Omental fat pad (tissue), 3 donors: ENCODE measurements at regions not wholly inside any gene's neighbourhood (a gene's known extent, or its start where the extent isn't known, plus 50 kb on each side); places are given as distances from the start of the nearest gene placed in this dataset.
"Not testable (repeated sequence)": the region's sequence is repeated elsewhere in the genome, so short reads cannot be mapped to it uniquely, and the experiment has no call there.

Source experiments
- ATAC-seq: fragments of 150-250 bp; one replicate; pipeline ENCODE4 v1.9.1; 2016; ENCODE audit warnings: mild to moderate bottlenecking, moderate library complexity; ENCODE audit not compliant: low FRiP score
- DNase-seq: peaks from one replicate; pipeline ENCODE4 v3.0.0-alpha.2; 2019; ENCODE audit warnings: low spot score
- TF ChIP-seq, protein P1 (sequence below), 3 donors: fragments of 450-650 bp; IDR thresholded peaks; one replicate each; pipeline ENCODE4 v1.5.1; 2016 to 2017; ENCODE audit warnings: antibody characterized with exemption in 3 of 3, mild to moderate bottlenecking in 3 of 3, moderate library complexity in 2 of 3

DNA sequence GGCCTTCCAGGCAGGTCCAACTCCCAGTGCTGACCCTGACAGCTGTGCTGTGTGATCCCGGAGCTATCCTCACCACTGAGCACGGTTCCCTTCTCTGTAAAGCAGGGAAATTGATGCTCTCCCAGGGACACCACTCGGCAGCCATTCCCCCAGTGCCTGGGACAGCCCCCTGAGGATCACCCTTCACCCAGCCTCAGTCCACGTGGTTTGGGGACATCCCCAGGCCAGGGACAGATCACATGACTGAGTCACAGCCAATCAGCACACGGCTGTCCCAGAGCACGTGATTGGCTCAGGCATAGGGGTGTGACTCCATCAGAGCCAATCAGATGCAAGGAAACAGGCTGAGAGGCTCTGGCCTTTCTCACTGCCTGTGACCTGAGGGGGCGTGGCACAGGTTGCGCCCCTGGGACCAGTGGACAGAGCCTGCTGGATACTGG lies 68.8 kb upstream of the SFSWAP start:
- ATAC-seq = no peak
- no peak for DNase-seq

DNA sequence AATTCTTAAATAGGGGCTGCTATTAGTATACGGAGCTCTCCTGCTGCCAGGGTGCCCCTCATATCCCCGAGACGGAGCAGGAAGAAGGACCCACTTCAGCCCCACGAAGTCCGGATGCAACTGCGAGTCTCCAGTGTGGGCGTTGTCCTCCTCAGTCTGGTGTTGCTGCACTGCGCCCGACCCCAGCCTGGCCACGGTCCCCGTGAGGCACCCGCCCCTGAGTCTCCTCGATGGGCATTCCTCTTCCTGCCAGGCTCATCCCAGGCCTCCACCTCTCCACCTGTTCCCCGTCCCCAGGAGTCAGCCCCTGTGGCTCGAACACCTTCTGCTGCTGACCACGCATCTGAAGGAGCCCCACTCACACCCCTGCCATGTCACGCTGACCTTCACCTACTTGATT lies 68.1 kb upstream of the SFSWAP start:
- DNase-seq = no peak
- no peak for ATAC-seq
- TF ChIP-seq, protein P1, sequence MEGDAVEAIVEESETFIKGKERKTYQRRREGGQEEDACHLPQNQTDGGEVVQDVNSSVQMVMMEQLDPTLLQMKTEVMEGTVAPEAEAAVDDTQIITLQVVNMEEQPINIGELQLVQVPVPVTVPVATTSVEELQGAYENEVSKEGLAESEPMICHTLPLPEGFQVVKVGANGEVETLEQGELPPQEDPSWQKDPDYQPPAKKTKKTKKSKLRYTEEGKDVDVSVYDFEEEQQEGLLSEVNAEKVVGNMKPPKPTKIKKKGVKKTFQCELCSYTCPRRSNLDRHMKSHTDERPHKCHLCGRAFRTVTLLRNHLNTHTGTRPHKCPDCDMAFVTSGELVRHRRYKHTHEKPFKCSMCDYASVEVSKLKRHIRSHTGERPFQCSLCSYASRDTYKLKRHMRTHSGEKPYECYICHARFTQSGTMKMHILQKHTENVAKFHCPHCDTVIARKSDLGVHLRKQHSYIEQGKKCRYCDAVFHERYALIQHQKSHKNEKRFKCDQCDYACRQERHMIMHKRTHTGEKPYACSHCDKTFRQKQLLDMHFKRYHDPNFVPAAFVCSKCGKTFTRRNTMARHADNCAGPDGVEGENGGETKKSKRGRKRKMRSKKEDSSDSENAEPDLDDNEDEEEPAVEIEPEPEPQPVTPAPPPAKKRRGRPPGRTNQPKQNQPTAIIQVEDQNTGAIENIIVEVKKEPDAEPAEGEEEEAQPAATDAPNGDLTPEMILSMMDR (IDR thresholded peaks at IDR 0.05) = no peak

More for the DNA sequence above, 68.8 kb upstream of the SFSWAP start:
- TF ChIP-seq, protein P1 (IDR thresholded peaks at IDR 0.05) = no peak

DNA sequence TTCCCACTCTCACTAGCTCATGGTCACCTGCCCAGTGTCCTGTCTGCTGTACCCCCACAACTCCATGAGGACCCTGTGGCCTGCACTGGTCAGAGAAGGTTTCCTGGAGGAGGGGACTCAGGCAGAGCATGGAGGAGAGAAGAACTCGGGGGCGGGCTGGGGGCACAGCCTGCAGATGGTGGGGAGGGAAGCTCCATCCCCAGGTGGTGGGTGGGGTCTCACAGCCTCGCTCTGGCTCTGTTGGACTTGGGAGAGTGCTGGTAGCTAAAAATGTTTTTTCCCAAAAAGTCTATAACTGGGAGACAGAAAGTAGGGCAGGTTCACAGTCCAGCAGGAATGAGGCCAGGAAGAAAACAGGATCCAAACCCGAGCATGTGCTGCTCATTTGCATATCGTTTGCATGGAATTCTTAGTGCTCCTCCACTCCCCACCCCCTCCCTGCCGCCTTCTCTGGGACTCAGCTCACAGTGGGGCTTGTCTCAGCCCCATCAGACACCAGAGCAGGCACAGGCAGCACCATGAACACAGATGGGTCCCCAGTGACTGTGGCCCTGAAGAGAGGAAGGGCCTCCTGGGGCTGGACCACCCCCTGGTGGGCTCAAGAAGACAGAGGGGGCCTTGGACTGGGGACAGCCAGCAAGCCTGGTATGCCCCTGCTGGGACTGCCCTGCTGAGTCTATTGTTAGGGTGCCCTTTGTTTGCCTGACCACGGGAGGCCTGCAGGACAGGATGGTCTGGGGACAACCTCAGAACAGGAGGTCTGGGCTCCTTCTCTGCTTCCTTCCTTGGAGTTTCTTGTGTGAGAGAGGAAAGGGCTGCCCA lies 67.0 kb upstream of the SFSWAP start:
- ATAC-seq (no peak), DNase-seq (no peak)
- TF ChIP-seq, protein P1 (IDR thresholded peaks at IDR 0.05) = no peak

DNA sequence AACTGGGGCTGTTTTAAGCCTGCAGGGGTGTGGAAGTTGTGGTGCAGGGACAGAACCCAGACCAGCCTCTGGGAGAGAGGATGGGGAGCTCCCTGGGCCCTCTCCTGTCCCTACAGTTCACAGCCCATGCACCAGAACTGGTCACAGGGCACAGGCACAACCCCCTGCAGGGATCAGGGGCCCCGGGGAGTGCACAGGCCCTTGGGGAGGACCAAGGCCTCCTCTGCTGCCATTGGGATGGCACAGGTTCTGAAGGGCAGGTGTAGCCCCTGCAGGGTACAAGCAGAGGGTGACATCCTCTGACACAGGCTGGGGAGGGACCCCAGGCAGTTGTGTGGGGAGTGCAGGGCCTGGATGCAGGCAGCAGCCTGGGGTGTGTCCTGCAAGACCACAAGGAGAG lies 66.4 kb upstream of the SFSWAP start:
- ATAC-seq (no peak), DNase-seq (no peak)
- TF ChIP-seq, protein P1 (IDR thresholded peaks at IDR 0.05) = no peak

DNA sequence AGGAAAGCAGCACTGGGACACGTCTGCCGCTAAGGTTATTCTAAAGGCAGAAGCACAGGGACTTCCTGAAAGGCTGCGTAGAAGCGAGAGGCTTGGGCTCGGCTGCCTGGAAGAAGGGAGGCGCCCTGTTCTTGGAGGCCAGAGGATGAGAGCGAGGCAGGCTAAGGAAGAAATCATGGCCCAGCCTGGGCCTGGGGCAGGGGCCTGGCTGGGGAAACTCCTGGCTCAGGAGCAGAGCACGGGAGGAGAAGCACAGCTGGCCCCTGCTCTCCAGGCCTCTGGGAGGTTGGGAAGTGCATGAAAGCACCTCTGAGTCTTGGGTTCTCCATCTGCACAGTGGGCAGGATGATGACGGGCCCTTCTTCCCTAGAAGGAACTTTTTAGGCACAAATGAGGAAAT lies 66.0 kb upstream of the SFSWAP start:
- DNase-seq, ATAC-seq: not testable (repeated sequence)

DNA sequence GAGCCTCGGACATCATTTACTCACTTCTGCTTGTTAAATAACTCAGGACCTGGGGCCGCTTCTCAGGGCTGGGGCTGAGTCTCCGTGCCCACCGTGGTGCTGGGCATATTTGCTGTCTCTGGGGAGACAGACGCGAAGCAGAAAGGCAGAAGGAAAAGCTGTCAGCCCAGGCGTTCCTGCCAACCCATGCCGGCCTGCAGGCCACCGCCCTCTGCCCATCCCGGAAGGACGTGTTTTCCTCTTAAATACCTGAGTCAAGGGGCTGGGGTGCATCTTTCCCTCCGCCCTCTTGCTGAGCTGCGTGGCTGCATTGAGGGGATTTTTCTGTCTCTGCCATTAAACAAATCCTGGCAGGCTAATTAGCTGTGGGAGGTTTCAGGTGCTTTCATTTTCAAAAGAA lies 65.3 kb upstream of the SFSWAP start:
- DNase-seq, ATAC-seq: not testable (repeated sequence)

DNA sequence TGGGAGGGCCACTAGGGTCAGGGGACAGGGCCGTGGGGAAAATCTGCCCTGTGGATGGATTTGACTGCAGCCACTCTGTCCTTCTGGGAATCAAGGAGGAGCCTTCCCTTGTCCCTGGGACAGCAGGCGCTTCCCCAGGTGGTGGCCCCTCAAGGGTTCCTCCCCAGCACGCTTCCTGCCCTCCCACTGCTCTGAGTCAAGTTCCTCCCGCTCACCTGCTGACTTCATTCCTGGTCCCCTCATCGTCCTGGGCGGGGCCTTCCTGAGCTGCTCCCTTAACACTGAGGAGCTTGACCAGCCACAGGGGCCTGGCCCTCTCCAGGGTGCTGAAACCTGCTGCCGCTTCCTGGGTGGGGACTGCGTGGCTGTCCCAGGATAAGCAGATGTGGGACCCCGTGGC lies 64.4 kb upstream of the SFSWAP start:
- not testable (repeated sequence) for ATAC-seq, DNase-seq

DNA sequence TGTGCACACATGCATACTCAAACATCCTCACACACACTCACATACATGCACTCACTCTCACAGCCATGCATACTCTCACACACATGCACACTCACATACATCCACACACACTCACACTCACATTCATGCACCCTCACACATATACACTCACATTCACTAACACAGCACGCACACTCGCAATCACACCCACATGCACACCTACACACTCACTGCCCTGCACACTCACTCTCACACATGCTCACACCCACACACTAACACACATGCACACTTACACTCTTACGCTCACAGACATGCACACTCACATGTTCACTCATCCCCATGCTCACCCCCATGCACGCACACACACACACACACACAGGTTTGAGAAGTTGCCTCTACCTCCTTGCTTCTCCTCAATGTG lies 63.2 kb upstream of the SFSWAP start:
- no peak for ATAC-seq
- no peak for DNase-seq
- TF ChIP-seq, protein P1 (IDR thresholded peaks at IDR 0.05) = no peak

DNA sequence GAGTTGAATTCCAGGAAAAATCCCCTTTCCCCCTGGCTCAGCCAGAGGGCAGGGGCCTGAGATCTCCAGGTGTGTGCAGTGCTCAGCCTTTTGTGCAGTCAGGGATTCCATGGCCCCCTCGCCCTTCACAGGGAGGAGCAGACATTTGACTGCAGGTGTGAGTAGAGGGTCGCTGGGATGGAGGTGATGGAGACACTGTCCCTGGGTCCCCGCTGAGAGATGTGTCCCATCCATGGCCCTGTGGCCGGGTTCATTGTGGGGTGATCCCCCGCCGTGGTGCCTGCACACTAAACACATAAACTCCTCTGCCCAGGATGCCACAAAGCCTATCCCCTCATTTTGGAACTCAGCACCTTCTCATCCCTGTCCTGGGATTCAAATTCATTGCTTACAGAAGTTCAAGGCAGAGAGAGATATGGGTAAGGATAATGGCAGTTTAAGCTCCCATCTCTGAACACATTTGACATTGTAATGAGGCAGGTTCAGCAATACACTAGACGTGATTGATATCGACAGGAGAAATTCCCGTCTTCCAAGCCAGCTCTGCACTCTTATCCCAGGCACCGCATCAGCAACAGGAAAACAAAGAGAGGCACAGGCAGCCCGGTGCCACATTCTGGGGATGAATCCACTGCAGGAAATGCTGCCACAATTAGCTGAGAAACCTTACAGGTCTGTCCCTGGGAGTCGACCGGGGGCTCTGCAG lies 55.3 kb upstream of the SFSWAP start:
- ATAC-seq, DNase-seq: not testable (repeated sequence)

DNA sequence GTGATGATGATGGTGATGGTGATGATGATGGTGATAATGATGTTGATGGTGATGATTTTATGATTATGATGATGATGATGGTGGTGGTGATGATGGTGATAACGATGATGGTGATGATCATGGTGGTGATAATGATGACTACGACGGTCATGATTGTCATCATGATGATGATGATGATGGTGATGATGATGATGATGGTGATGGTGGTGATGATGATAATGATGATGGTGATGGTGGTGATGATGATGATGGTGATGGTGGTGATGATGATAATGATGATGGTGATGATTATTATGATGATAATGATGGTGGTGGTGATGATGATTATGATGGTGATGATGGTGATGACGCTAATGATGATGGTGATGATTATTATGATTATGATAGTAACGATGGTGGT lies 54.1 kb upstream of the SFSWAP start:
- DNase-seq, ATAC-seq: not testable (repeated sequence)

DNA sequence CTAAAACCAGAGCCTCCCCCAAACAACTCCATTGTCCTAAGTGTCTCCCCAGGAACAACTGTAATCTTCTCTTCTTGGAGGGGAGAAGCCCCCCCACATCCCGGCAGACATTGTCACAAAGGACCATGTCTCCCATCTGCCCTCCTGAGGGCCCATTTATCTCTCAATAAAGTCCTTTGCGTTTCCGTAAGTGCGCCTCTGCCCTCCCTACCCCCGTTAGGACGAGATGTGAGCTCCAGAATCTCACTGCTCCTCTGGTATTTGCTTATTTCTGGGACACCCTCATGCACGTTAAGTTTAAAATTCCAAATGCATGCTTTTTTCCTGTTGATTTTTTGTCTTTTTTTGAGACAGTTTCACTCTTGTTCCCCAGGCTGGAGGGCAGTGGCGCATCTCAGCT lies 52.3 kb upstream of the SFSWAP start:
- ATAC-seq = not testable (repeated sequence)

DNA sequence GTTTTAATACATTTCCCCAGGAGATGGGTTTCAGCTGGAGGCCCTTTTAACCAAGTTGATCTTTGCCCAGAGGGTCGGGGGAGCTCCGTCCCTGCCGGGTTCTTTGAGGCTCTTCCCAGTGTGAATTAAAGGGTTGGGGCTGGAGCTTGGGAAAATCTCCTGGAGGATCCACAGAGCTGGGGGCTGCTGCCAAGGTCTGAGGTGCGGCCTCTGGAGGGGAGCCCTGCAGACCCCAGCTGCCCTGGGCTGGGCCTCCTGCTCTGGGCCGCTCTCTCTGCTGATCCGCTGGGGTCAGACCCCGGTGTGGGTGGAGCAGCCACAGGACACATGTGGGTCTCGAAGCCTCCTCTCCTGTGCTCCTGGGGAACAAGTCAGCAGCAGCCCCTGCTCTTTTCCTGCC lies 51.4 kb upstream of the SFSWAP start:
- not testable (repeated sequence) for ATAC-seq, DNase-seq

More for the DNA sequence above, 52.3 kb upstream of the SFSWAP start:
- not testable (repeated sequence) for DNase-seq

DNA sequence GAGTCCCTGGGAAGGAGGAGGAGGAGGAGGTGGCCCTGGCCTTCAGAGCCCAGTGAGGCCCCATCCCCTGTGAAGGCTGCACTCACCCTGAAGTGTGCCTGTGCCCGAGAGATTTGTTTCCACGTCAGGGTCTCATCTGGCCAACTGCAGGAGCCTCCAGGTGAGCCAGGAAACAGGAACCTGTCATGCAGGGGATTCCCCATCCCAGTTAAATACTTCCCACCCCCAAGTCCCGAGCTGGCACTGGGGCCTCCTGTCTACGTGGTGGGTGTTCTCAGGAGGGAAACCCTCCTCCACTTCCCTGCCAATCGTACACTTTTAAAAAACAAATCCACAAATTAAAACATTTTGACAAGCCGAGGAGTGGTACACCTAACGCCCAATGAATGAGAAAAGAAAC lies 50.9 kb upstream of the SFSWAP start:
- not testable (repeated sequence) for DNase-seq, ATAC-seq
